Duodenal mucosa (tissue), 2 donors: ENCODE measurements at regions not wholly inside any gene's neighbourhood (a gene's known extent, or its start where the extent isn't known, plus 50 kb on each side); places are given as distances from the start of the nearest gene placed in this dataset.
"Not testable (repeated sequence)": the region's sequence is repeated elsewhere in the genome, so short reads cannot be mapped to it uniquely, and the experiment has no call there.

Experiments
- H3K27ac ChIP-seq: one replicate; pipeline ENCODE4 v1.7.0; 2013; ENCODE audit warnings: low read depth, low read length
- H3K27me3 ChIP-seq, 2 donors: one replicate each; pipeline ENCODE4 v1.7.0; 2013; ENCODE audit warnings: low read length in 2 of 2, control low read depth in 1 of 2; ENCODE audit not compliant: insufficient read depth in 2 of 2, control insufficient read depth in 1 of 2
- H3K36me3 ChIP-seq, 2 donors: one replicate each; pipeline ENCODE4 v1.7.0; 2013; ENCODE audit warnings: low read length in 2 of 2, control low read depth in 1 of 2; ENCODE audit not compliant: insufficient read depth in 2 of 2, control insufficient read depth in 1 of 2
- H3K4me1 ChIP-seq, 2 donors: one replicate each; pipeline ENCODE4 v1.7.0; 2013; ENCODE audit warnings: low read length in 2 of 2, control low read depth in 1 of 2; ENCODE audit not compliant: insufficient read depth in 2 of 2, control insufficient read depth in 1 of 2
- H3K4me3 ChIP-seq, 2 donors: one replicate each; pipeline ENCODE4 v1.7.0; 2013; ENCODE audit warnings: low read length in 2 of 2, low read depth in 1 of 2
- H3K9ac ChIP-seq, 2 donors: one replicate each; pipeline ENCODE4 v1.7.0; 2013; ENCODE audit warnings: low read length in 2 of 2, low read depth in 1 of 2
- H3K9me3 ChIP-seq, 2 donors: one replicate each; pipeline ENCODE4 v1.7.0; 2013; ENCODE audit warnings: low read length in 2 of 2, control low read depth in 1 of 2; ENCODE audit not compliant: control insufficient read depth in 1 of 2

DNA sequence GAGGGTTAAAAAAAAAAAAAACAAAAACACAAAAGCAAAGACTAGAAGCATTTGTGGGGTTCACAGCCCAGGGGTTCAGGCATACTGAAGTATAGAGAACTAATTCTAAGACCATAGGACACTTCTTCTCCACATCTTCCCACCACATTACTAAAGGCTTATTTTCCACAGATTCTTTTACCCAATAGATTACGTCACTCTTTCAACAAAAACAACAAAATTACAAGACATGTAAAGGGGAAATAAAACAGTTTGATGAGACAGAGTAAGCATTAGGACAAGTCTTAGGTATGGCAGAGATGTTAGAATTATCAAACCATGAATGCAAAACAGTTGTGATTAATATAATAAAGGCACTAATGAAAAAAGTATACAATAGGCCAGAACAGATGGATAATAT lies 2013.7 kb downstream of the MRPL39 start:
- Histone ChIP-seq H3K4me3 (no peak overlapping the region), H3K27me3 (no peaks in the 10 kb centered on the region), H3K27ac (no peak overlapping the region), H3K4me1 (no peaks in the 10 kb centered on the region), H3K36me3 (no peaks in the 10 kb centered on the region), H3K9me3 (peaks cover 5 to 24% of the 10 kb centered on the region in 2 donors), H3K9ac (no peak overlapping the region)

DNA sequence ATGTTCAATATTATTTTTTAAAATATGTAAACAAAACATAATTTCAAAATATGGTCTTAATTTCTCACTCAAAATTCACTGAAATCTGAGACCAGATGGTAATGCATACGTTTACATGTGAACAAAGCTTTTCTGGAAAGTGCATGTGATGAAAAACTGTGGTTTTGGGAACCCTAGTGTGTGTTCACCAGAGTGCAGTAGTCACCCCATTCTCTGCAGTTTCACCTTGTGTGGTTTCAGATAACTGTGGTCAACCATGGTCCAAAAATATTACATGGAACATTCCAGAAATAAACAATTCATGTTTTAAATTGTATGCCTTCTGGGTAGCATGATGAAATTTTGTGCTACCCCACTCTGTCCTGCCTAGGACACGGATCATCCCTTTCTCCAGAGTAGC lies 2021.9 kb downstream of the MRPL39 start:
- no peak overlapping the region for H3K4me3 ChIP-seq
- H3K9me3 ChIP-seq: peaks cover 0 to 3% of the 10 kb centered on the region in 2 donors
- no peaks in the 10 kb centered on the region for H3K27me3 ChIP-seq
- no peaks in the 10 kb centered on the region for H3K36me3 ChIP-seq
- no peak overlapping the region for H3K27ac ChIP-seq
- no peak overlapping the region for H3K9ac ChIP-seq
- H3K4me1 ChIP-seq: no peaks in the 10 kb centered on the region

DNA sequence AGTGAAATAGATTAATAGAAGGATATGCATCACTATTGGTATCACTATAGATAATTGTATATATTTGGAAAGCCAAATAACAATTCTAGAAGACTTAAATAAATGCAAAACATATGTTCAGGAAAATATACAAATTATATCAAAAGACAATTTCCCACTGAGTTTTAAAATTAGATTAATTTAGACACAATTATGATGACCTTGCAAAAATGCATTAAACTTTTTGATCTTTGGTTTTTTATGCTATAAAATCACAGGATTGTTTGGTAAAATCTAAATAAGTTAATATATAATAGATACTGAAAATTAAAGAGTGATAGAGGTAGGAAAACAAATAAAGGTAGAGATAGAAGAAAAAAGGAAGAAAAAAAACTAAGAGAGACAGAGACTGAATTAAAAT lies 2027.7 kb downstream of the MRPL39 start:
- Histone ChIP-seq H3K36me3 (no peaks in the 10 kb centered on the region), H3K9ac (no peak overlapping the region), H3K4me1 (no peaks in the 10 kb centered on the region), H3K27me3 (no peaks in the 10 kb centered on the region), H3K4me3 (no peak overlapping the region), H3K9me3 (peaks cover 0 to 7% of the 10 kb centered on the region in 2 donors), H3K27ac (no peak overlapping the region)

DNA sequence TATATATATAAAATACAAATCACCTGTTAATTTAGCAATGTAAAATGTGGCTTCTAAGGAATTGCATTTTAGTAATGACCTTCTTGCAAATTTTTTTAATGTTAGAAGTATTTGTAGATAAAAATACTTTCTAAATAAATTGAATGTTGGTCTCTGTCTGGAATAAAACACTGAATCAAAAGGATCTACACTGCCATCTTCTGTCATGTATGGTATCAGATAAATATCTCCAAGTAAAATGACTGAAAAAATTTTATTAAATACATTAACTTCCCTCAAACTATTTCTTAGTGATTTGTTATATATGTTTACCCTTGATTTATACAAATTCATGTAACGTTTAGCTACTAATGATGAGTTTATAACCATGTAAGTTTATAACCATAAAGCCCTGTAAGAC lies 2029.3 kb downstream of the MRPL39 start:
- no peaks in the 10 kb centered on the region for H3K4me1 ChIP-seq
- no peak overlapping the region for H3K27ac ChIP-seq
- H3K9me3 ChIP-seq: peaks cover 0 to 7% of the 10 kb centered on the region in 2 donors
- no peak overlapping the region for H3K9ac ChIP-seq
- H3K4me3 ChIP-seq: no peak overlapping the region
- H3K36me3 ChIP-seq: no peaks in the 10 kb centered on the region
- H3K27me3 ChIP-seq: no peaks in the 10 kb centered on the region

DNA sequence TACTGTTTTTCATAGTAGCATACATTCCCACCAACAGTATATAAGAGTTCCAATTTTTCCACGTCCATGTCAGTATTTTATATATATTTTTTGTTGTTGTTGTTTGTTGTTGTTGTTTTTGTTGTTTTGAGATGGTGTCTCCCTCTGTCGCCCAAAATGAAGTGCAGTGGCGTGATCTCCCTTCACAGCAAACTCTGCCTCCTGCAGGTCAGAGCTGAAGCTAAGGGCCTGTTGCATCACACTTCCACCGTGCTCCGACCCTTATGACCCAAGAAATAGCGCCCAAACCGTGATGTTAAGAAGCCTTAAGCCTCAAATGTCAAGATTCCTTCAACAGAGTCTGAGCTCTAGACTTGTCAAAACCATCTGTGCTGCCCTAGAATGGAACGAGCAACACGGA lies 2032.3 kb downstream of the MRPL39 start:
- Histone ChIP-seq H3K9ac (no peak overlapping the region), H3K9me3 (peaks cover 6 to 7% of the 10 kb centered on the region in 2 donors), H3K27ac (no peak overlapping the region), H3K27me3 (no peaks in the 10 kb centered on the region), H3K4me1 (no peaks in the 10 kb centered on the region), H3K36me3 (no peaks in the 10 kb centered on the region), H3K4me3 (no peak overlapping the region)

DNA sequence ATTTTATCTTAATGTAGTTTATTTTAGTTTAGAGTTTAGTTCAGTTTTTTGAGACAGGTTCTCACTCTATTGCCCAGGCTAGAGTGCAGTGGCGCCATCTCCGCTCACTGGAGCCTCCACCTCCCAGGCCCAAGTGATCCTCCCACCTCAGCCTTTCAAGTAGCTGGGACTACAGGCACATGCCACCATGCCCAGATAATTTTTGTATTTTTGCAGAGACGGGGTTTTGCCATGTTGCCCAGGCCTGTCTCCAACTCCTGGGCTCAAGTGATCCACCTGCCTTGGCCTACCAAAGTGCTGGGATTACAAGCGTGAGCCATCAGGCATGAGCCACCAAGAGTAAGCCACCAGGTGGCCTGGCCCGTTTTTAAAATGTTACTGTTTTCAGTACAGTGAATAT lies 2058.4 kb downstream of the MRPL39 start:
- H3K36me3 ChIP-seq, H3K27me3 ChIP-seq, H3K9ac ChIP-seq, H3K4me3 ChIP-seq, H3K9me3 ChIP-seq, H3K4me1 ChIP-seq, H3K27ac ChIP-seq: not testable (repeated sequence)

DNA sequence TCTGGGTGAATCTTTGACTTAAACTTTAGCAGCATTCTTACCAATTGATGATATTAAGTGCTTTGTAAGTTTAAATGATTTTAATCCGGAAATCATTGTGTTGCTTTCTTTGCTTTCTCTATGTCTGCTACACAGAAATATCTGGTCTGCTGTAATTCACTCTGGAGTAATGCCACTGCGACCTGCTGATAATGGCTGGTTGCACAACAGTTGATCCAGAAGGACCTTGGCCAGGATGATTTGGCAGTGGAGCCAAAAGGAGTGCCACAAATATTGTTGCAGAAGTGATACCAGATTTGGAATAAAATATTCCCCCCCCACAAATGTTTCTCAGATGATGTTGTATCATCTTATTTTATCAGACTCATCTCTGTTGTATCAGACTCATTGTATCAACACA lies 2063.9 kb downstream of the MRPL39 start:
- H3K27ac ChIP-seq: no peak overlapping the region
- no peak overlapping the region for H3K4me3 ChIP-seq
- H3K27me3 ChIP-seq: no peaks in the 10 kb centered on the region
- no peaks in the 10 kb centered on the region for H3K4me1 ChIP-seq
- H3K9me3 ChIP-seq: peaks cover 3 to 5% of the 10 kb centered on the region in 2 donors
- no peaks in the 10 kb centered on the region for H3K36me3 ChIP-seq
- H3K9ac ChIP-seq: no peak overlapping the region

DNA sequence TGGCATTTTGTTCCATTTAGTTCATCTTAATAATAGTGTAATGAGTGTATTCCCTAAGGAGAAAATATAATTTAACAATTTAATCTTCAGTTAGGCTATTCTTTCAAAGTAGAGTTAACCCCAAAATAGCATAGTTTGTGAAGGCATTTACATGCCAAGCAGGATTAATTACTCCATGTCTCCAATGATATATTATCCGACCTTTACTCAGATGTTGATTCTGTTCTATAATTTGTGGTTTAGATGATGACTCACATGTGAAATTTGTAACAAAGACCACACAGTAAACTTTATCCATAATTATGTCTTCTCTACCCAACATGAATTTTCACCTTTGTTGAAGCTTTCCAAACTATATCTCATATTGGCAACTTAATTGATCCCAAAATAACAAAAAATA lies 2065.2 kb downstream of the MRPL39 start:
- no peak overlapping the region for H3K4me3 ChIP-seq
- no peak overlapping the region for H3K27ac ChIP-seq
- H3K27me3 ChIP-seq: no peaks in the 10 kb centered on the region
- no peaks in the 10 kb centered on the region for H3K36me3 ChIP-seq
- H3K9ac ChIP-seq: no peak overlapping the region
- H3K4me1 ChIP-seq: no peaks in the 10 kb centered on the region
- H3K9me3 ChIP-seq: peaks cover 5 to 12% of the 10 kb centered on the region in 2 donors

DNA sequence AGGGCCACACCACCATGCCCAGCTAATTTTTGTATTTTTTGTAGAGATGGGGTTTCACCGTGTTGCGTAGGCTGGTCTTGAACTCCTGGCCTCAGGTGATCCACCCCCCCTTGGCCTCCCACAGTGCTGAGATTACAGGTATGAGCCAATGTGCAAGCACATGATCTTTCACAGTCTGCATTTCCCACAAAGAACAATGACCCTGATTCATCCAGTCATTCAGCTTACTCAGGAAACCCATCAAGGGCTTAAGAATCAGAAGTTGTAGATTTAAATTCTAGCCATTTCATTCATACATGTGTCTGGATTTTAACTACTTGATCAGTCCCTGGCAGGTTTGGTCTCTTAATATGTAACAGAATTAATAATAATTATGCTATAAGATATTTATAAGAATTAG lies 2065.7 kb downstream of the MRPL39 start:
- no peak overlapping the region for H3K27ac ChIP-seq
- peaks cover 5 to 12% of the 10 kb centered on the region in 2 donors for H3K9me3 ChIP-seq
- no peak overlapping the region for H3K4me3 ChIP-seq
- H3K27me3 ChIP-seq: no peaks in the 10 kb centered on the region
- H3K36me3 ChIP-seq: no peaks in the 10 kb centered on the region
- H3K9ac ChIP-seq: no peak overlapping the region
- H3K4me1 ChIP-seq: no peaks in the 10 kb centered on the region

DNA sequence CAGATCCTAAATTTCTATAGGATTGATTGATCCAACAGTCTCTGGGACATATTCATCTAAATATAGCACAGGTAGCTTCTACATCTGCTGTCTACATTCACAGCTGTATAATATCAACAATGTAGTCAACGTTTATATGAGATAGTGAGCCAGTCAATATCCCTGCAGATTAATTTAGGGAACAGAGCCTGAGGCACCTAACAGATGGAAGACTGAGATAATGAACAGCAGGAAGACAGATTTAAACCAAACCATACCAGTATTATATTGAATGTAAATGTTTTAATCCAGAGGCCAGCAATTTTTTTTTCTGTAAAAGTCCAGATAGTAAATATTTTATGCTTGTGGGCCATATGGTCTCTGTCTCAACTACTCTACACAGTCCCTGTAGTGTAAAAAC lies 2072.4 kb downstream of the MRPL39 start:
- Histone ChIP-seq H3K4me1 (no peaks in the 10 kb centered on the region), H3K9ac (no peak overlapping the region), H3K27me3 (no peaks in the 10 kb centered on the region), H3K4me3 (no peak overlapping the region), H3K9me3 (peaks cover 7 to 21% of the 10 kb centered on the region in 2 donors), H3K36me3 (no peaks in the 10 kb centered on the region), H3K27ac (no peak overlapping the region)

DNA sequence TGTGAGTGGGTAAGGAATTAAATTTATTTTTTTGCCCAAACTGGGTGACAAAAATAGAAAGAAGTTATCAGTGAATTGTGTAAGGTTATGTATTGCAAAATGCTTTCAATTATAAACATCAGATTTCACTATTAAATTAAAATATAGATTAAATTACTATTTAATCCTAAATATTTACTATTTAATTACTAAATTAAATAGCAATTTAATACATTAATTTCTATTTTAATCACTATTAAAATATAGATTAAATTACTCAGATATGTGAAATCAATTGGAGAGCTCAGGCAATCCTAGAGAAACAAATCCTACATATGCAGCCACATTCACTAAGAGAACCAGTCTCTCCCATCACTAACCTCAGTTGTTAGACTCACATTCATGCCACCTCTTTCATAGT lies 2075.8 kb downstream of the MRPL39 start:
- Histone ChIP-seq H3K9ac (no peak overlapping the region), H3K36me3 (no peaks in the 10 kb centered on the region), H3K4me3 (no peak overlapping the region), H3K9me3 (peaks cover 2 to 11% of the 10 kb centered on the region in 2 donors), H3K27me3 (no peaks in the 10 kb centered on the region), H3K27ac (no peak overlapping the region), H3K4me1 (no peaks in the 10 kb centered on the region)
